ENCODE measurements at regions not wholly inside any gene's neighbourhood (a gene's known extent, or its start where the extent isn't known, plus 50 kb on each side); places are given as distances from the start of the nearest gene placed in this dataset.

- no peaks in the 10 kb centered on the region for H3K27me3 ChIP-seq (ENCODE audit: control insufficient read depth in 2 of 2, insufficient read depth in 2 of 2, low read length in 2 of 2)
- no peak overlapping the region for H3K27ac ChIP-seq (ENCODE audit: low read depth in 1 of 2, low read length in 2 of 2)
- TF ChIP-seq CTCF (IDR thresholded peaks at IDR 0.05): no peak
- H3K36me3 Mint-ChIP-seq: no peaks in the 10 kb centered on the region
- no peak overlapping the region for H3K4me3 ChIP-seq (replicated peaks in 1 of 3; ENCODE audit: low read depth in 2 of 3, low read length in 3 of 3)
- H2AFZ ChIP-seq (ENCODE audit: insufficient read depth, low read depth, low read length, poor library complexity, severe bottlenecking): no peak overlapping the region
- no peaks in the 10 kb centered on the region for H3K79me2 ChIP-seq (ENCODE audit: insufficient read depth, low read length)
- 94% methylated on average over 5 of the region's 9 CpGs for WGBS (ENCODE audit: insufficient coverage)
- H3K9ac ChIP-seq (ENCODE audit: insufficient read depth, low read length, poor library complexity, severe bottlenecking): no peak overlapping the region
- peaks cover 0 to 4% (median 2%) of the 10 kb centered on the region in 7 donors for H3K9me3 Mint-ChIP-seq
- DNase-seq: no peak
- H3K4me1 ChIP-seq (ENCODE audit: control insufficient read depth in 1 of 2, insufficient read depth in 2 of 2, low read length in 2 of 2): peaks cover 0 to 4% of the 10 kb centered on the region in 2 donors
- no peak overlapping the region for H3K4me3 Mint-ChIP-seq
- H3K36me3 ChIP-seq (replicated peaks in 1 of 2; ENCODE audit: control insufficient read depth in 1 of 2, insufficient read depth in 2 of 2, low read length in 2 of 2): no peaks in the 10 kb centered on the region
- H3K4me2 ChIP-seq (replicated peaks; ENCODE audit: extremely low read depth, low read length, poor library complexity, severe bottlenecking): no peak overlapping the region
- peaks cover 0 to 2% (median 0%) of the 10 kb centered on the region in 3 donors for H3K27me3 Mint-ChIP-seq (ENCODE audit: low read depth in 3 of 3)
- H3K9me3 ChIP-seq (replicated peaks in 1 of 2; ENCODE audit: control insufficient read depth in 1 of 2, insufficient read depth in 1 of 2, low read length in 2 of 2): peaks cover 0 to 4% of the 10 kb centered on the region in 2 donors
- peaks cover 10% of the 10 kb centered on the region for H3K4me1 Mint-ChIP-seq
- H3K27ac Mint-ChIP-seq: no peak overlapping the region
- no peaks in the 10 kb centered on the region for H4K20me1 ChIP-seq (ENCODE audit: insufficient read depth, low read length)
- intact Hi-C loops (cut with micrococcal nuclease): no loop called here
These were observed 200.3 kb downstream of the AASDH start for GRCh38 chr4:56186808-56187523.

- H3K9me3 ChIP-seq (replicated peaks in 1 of 2; ENCODE audit: control insufficient read depth in 1 of 2, insufficient read depth in 1 of 2, low read length in 2 of 2): peaks cover 0 to 4% of the 10 kb centered on the region in 2 donors
- Mint-ChIP-seq H3K27ac (peak overlapping the region in 1 of 7 donors; percentile 30), H3K4me1 (peaks cover 18% of the 10 kb centered on the region), H3K27me3 (ENCODE audit: low read depth in 3 of 3) (peaks cover 0 to 2% (median 0%) of the 10 kb centered on the region in 3 donors), H3K4me3 (no peak overlapping the region), H3K9me3 (peaks cover 0 to 2% (median 0%) of the 10 kb centered on the region in 7 donors), H3K36me3 (no peaks in the 10 kb centered on the region)
- no peak for TF ChIP-seq CTCF (IDR thresholded peaks at IDR 0.05)
- no peak for DNase-seq
- H3K9ac ChIP-seq (ENCODE audit: insufficient read depth, low read length, poor library complexity, severe bottlenecking): no peak overlapping the region
- no peaks in the 10 kb centered on the region for H3K79me2 ChIP-seq (ENCODE audit: insufficient read depth, low read length)
- no peak overlapping the region for H2AFZ ChIP-seq (ENCODE audit: insufficient read depth, low read depth, low read length, poor library complexity, severe bottlenecking)
- H3K4me2 ChIP-seq (replicated peaks; ENCODE audit: extremely low read depth, low read length, poor library complexity, severe bottlenecking): no peak overlapping the region
- no peaks in the 10 kb centered on the region for H3K36me3 ChIP-seq (replicated peaks in 1 of 2; ENCODE audit: control insufficient read depth in 1 of 2, insufficient read depth in 2 of 2, low read length in 2 of 2)
- 100% methylated on average over 1 of the region's 4 CpGs for WGBS (ENCODE audit: insufficient coverage)
- no peaks in the 10 kb centered on the region for H4K20me1 ChIP-seq (ENCODE audit: insufficient read depth, low read length)
- intact Hi-C loops (cut with micrococcal nuclease): no loop called here
- no peaks in the 10 kb centered on the region for H3K27me3 ChIP-seq (ENCODE audit: control insufficient read depth in 2 of 2, insufficient read depth in 2 of 2, low read length in 2 of 2)
- no peak overlapping the region for H3K27ac ChIP-seq (ENCODE audit: low read depth in 1 of 2, low read length in 2 of 2)
- H3K4me1 ChIP-seq (ENCODE audit: control insufficient read depth in 1 of 2, insufficient read depth in 2 of 2, low read length in 2 of 2): peaks cover 0 to 4% of the 10 kb centered on the region in 2 donors
- no peak overlapping the region for H3K4me3 ChIP-seq (replicated peaks in 1 of 3; ENCODE audit: low read depth in 2 of 3, low read length in 3 of 3)
These were observed 201.4 kb downstream of the AASDH start for GRCh38 chr4:56185901-56186300.
